ENCODE measurements at regions not wholly inside any gene's neighbourhood (a gene's known extent, or its start where the extent isn't known, plus 50 kb on each side); places are given as distances from the start of the nearest gene placed in this dataset.

GRCh38 chr2:120454654-120455385 is 108.9 kb downstream of the INHBB start:
- no peak for DNase-seq (ENCODE audit: low read depth)
- TF ChIP-seq CTCF (conservative IDR thresholded peaks at IDR 0.05; ENCODE audit: low read depth, low read length) = no peak
- H3K4me3 ChIP-seq (ENCODE audit: low read length) = no peak overlapping the region

- no peak for TF ChIP-seq CTCF (conservative IDR thresholded peaks at IDR 0.05; ENCODE audit: low read depth, low read length)
- DNase-seq (ENCODE audit: low read depth) = no peak
- no peak overlapping the region for H3K4me3 ChIP-seq (ENCODE audit: low read length)
These were observed 109.5 kb downstream of the INHBB start for GRCh38 chr2:120455390-120455789.

- peak; percentile 6 for TF ChIP-seq CTCF (conservative IDR thresholded peaks at IDR 0.05; ENCODE audit: low read depth, low read length)
- no peak overlapping the region for H3K4me3 ChIP-seq (ENCODE audit: low read length)
- no peak for DNase-seq (ENCODE audit: low read depth)
These were observed 110.9 kb downstream of the INHBB start for GRCh38 chr2:120456867-120457266.

GRCh38 chr2:120460511-120460910 is 114.6 kb downstream of the INHBB start:
- TF ChIP-seq CTCF (conservative IDR thresholded peaks at IDR 0.05; ENCODE audit: low read depth, low read length) = no peak
- no peak overlapping the region for H3K4me3 ChIP-seq (ENCODE audit: low read length)
- DNase-seq (ENCODE audit: low read depth) = no peak

GRCh38 chr2:120461092-120461491 is 115.2 kb downstream of the INHBB start:
- no peak for TF ChIP-seq CTCF (conservative IDR thresholded peaks at IDR 0.05; ENCODE audit: low read depth, low read length)

GRCh38 chr2:120461546-120462537 is 115.9 kb downstream of the INHBB start:
- no peak for DNase-seq (ENCODE audit: low read depth)
- no peak for TF ChIP-seq CTCF (conservative IDR thresholded peaks at IDR 0.05; ENCODE audit: low read depth, low read length)
- no peak overlapping the region for H3K4me3 ChIP-seq (ENCODE audit: low read length)

More at GRCh38 chr2:120461092-120461491, 115.2 kb downstream of the INHBB start:
- no peak overlapping the region for H3K4me3 ChIP-seq (ENCODE audit: low read length)
- no peak for DNase-seq (ENCODE audit: low read depth)
